ENCODE measurements at regions not wholly inside any gene's neighbourhood (a gene's known extent, or its start where the extent isn't known, plus 50 kb on each side); places are given as distances from the start of the nearest gene placed in this dataset.

GRCh38 chr12:13701502-13701901, 279.9 kb downstream of the GRIN2B start:
- no peaks in the 10 kb centered on the region for H3K9me3 ChIP-seq
- no peak for DNase-seq (ENCODE audit: low spot score)
- no peaks in the 10 kb centered on the region for H3K36me3 ChIP-seq
- TF ChIP-seq CTCF (IDR thresholded peaks at IDR 0.05): no peak
- H3K4me1 ChIP-seq: no peaks in the 10 kb centered on the region
- H3K27ac ChIP-seq: no peak overlapping the region
- no peaks in the 10 kb centered on the region for H3K27me3 ChIP-seq
- H3K4me3 ChIP-seq: no peak overlapping the region

GRCh38 chr12:13697973-13698372, 283.4 kb downstream of the GRIN2B start:
- no peak overlapping the region for H3K4me3 ChIP-seq
- TF ChIP-seq CTCF (IDR thresholded peaks at IDR 0.05): no peak
- H3K27ac ChIP-seq: no peak overlapping the region
- H3K4me1 ChIP-seq: no peaks in the 10 kb centered on the region
- no peak for DNase-seq (ENCODE audit: low spot score)
- no peaks in the 10 kb centered on the region for H3K36me3 ChIP-seq
- H3K9me3 ChIP-seq: peaks cover 0 to 4% of the 10 kb centered on the region in 2 donors
- no peaks in the 10 kb centered on the region for H3K27me3 ChIP-seq

DNA sequence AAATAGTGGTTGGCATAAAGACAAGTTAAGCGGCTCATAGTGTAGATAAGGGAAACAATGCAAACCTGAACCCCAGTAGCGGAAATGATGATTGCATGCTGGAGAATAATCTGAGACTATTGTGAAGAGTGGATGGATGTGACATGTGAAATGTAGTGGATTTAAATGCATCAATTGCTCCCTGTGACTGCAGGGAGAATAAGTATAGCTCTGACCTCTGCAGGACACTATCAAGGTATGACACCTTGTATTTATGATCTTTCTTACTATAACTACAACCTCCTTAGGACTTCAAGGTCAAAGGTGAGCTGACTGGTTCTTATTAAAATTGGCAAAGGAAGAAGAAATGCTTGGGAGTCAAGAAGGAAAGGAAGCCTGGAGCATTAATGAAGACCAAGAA, 285.6 kb downstream of the GRIN2B start:
- no peak for DNase-seq (ENCODE audit: low spot score)
- Histone ChIP-seq H3K9me3 (peaks cover 0 to 4% of the 10 kb centered on the region in 2 donors), H3K4me3 (no peak overlapping the region), H3K36me3 (no peaks in the 10 kb centered on the region), H3K27me3 (no peaks in the 10 kb centered on the region), H3K27ac (no peak overlapping the region), H3K4me1 (no peaks in the 10 kb centered on the region)
- no peak for TF ChIP-seq CTCF (IDR thresholded peaks at IDR 0.05)

DNA sequence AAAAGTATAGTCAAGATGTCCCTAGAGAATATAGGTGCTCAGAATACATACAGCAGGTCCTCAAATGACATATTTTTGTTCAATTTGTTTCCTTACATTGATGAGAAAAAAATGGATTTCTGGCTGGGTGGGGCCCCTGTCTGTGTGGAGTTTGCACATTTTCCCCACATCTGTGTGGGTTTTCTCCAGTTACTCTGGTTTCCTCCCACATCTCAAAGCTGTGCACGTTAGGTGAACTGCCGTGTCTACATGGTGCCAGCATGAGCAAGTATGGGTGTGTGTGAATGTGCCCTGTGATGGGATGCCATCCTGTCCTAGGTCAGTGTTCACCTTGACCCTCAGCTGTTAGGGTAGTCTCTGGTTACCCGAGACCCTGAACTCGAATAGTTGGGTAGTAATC, 289.1 kb downstream of the GRIN2B start:
- Histone ChIP-seq H3K36me3 (no peaks in the 10 kb centered on the region), H3K27ac (no peak overlapping the region), H3K4me1 (no peaks in the 10 kb centered on the region), H3K27me3 (no peaks in the 10 kb centered on the region), H3K4me3 (no peak overlapping the region), H3K9me3 (peaks cover 0 to 4% of the 10 kb centered on the region in 2 donors)
- DNase-seq (ENCODE audit: low spot score): no peak
- no peak for TF ChIP-seq CTCF (IDR thresholded peaks at IDR 0.05)

- Histone ChIP-seq H3K27ac (no peak overlapping the region), H3K36me3 (no peaks in the 10 kb centered on the region), H3K27me3 (no peaks in the 10 kb centered on the region), H3K4me3 (no peak overlapping the region), H3K4me1 (no peaks in the 10 kb centered on the region), H3K9me3 (peaks cover 0 to 4% of the 10 kb centered on the region in 2 donors)
- DNase-seq (ENCODE audit: low spot score): no peak
- no peak for TF ChIP-seq CTCF (IDR thresholded peaks at IDR 0.05)
Measured at GRCh38 chr12:13691598-13691997, 289.8 kb downstream of the GRIN2B start.

- no peak for TF ChIP-seq CTCF (IDR thresholded peaks at IDR 0.05)
- Histone ChIP-seq H3K27me3 (no peaks in the 10 kb centered on the region), H3K36me3 (no peaks in the 10 kb centered on the region), H3K4me3 (no peak overlapping the region), H3K27ac (no peak overlapping the region), H3K4me1 (no peaks in the 10 kb centered on the region), H3K9me3 (no peaks in the 10 kb centered on the region)
- DNase-seq (ENCODE audit: low spot score): no peak
Measured at GRCh38 chr12:13687633-13688032, 293.8 kb downstream of the GRIN2B start.

Measured in right atrium auricular region (tissue), 2 donors.